Epidermal melanocyte (primary cell): ENCODE measurements at regions not wholly inside any gene's neighbourhood (a gene's known extent, or its start where the extent isn't known, plus 50 kb on each side); places are given as distances from the start of the nearest gene placed in this dataset.
A peak's percentile ranks its signal among the peaks of the same experiment; 100 is the strongest.
"Not testable (repeated sequence)": the region's sequence is repeated elsewhere in the genome, so short reads cannot be mapped to it uniquely, and the experiment has no call there.

Source experiments
- DNase-seq: peaks from one replicate; pipeline ENCODE4 v3.0.0; 2011; ENCODE audit warnings: low spot score; ENCODE audit not compliant: insufficient read length

DNA sequence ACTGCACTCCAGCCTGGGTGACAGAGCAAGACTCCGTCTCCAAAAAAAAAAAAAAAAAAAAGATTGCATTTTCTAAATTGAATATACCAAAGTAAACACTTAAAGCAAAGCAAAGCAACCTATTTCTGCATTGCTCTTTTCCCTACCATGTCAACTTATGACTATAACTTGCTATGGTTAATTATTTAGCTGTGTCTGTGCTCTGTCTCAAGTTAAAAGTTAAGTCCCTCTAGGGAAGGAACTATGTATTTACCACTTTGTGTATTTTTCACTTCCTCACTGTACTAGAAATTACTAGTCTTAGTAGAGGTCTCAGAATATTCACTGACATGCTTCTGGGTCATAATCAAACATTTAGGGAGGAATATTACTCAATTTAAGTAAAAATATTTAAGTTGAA is 711.7 kb upstream of the SOX9 start:
- DNase-seq: no peak

DNA sequence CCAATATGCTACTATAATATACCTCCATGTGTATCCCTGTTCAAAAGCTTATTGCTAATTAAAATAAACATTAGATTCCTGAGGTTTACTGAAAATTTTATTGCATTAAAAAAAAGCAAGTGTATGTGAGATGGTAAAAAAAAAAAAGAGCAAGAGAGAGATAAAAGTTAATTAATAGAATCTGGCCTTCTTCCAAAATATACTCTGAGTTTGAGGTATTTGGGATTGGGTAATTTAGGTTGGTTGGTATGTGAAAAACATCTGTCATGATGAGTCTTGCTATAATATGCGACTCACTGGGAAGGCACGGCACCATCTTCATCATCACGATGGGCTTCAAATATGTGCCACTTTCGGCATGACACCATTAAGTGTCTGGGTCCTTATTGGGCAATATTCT is 711.1 kb upstream of the SOX9 start:
- DNase-seq: no peak

DNA sequence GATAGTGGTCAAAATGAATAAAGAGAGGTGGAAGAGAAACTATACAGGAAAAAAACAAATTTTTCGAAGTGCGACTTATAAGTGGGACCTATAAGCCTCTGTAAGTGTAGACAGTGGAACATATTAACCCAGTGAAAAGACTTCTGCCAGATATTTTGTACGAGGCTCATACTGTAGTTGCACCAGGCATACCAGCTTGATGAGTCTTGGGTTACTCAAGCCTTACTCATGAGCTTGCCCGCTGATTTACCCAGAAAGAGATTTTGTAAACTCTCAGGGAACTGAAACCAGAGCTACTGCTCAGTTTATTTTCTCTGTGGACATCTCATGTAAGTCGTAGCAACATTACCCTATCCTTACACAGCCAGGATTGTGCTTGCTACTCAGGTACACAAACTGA is 708.0 kb upstream of the SOX9 start:
- peak; percentile 49 for DNase-seq

DNA sequence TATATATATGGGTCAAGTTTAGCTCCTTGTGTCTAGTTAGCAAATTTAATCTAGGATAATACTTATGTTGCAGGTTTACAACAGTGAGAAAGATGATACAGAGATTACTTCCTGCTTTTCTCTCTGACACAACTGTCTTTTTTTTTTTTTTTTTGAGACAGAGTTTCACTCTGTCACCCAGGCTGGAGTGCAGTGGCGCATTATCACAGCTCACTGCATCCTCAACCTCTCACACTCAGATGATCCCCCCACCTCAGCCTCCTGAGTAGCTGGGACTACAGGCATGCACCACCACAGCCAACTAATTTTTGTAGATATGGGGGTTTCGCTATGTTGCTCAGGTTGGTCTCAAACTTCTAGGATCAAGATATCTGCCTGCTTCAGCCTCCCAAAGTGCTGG is 706.9 kb upstream of the SOX9 start:
- no peak for DNase-seq

DNA sequence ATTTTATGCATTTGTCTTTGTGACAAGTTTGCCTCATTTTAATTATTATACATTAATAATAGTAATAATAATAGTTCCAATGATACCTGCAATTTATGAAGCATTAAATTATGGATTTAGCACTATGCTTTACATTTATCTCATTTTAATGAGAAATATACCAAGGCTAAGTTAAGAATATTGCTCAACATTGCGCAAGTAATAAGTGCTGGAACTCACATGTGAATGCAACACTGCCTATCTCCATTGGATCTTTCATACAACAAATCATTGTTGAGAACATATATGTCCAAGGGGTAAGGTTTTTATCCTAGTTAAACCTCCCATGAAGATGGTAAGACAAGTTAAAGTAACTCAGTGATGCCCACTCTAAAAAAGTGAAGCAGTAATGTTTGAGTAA is 703.7 kb upstream of the SOX9 start:
- DNase-seq: no peak

DNA sequence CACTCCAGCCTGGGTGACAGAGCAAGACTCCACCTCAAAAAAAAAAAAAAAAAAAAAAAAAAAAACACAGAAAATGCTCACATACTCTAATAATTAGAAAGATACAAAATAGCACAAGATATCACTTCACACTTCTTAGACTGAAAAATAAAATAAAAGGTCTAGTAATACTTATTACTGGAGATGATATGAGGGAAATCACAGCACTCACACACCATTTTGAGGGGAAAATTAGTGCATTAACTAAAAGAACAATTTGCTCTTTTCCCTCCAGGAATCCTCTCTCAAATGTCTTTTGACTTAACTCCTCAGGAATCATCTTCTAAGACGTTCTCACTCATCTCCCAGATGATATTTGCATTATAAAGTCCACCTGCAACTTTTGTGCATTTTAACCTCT is 697.9 kb upstream of the SOX9 start:
- no peak for DNase-seq

DNA sequence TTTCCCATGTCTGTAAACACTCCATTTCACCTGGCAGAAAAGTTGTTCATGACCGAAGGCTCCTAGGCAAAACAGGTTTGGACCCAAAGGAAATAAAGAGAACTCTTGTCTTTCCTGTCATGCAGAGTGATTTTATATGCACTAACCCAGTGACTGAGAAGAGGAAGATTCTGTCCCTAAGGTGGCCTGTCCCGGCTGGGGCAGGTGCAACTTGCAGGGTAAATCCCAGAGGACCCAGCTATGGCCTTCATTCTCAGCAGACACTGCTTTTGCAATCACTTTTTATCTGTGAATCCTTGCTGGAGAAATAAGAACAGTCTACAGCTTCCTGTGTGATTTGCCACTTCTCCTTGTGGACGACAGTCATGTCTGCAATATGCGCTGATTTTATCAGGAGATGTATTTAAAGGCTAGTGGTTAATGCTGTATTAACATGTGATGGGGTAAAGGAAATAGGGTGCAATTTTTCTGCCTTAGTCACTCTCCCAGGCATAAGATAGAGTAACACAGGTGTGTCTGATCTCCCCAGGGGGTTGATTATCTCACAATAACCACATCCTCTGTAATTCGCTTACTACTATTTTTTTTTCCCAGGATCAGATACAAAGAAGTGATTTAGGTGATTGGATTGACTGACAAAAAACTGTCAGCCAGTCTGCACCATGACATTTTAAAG is 696.8 kb upstream of the SOX9 start:
- no peak for DNase-seq

DNA sequence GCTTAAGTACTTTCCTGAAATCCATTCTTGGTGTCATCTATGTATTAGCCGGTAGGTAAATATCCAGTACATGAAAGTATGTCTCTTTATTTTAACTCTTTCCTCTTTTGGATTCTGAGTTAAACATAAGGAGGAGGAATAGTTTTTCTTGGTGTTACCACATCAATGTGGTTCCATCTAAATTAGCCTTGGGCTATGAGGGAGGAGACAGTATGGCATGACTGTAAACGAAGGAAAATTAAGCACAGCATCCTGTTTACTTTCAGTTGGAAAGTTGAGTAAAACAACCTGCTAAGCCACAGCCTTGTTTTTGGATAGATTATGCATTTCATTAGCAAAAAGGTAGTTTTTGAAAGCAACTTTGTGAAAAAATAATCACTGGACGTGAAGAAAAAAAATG is 693.0 kb upstream of the SOX9 start:
- no peak for DNase-seq

DNA sequence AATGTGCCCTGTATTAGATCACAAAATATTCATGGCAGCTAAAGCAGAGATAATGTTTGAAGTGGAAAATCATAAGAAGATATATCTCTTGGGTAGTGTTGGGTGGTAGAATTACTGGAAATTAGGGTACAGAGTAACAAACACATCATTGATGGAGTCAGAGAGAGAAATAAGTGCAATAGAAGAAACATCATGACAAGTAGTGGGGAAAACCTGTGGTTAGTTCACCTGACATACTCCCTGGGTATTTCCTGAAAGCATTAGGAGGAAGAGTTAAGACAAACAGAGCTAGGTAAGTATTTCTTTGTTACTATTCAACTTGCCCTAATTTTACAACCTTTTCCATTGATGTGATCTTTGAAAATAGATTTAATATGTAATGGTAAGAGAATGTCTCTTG is 691.9 kb upstream of the SOX9 start:
- no peak for DNase-seq

DNA sequence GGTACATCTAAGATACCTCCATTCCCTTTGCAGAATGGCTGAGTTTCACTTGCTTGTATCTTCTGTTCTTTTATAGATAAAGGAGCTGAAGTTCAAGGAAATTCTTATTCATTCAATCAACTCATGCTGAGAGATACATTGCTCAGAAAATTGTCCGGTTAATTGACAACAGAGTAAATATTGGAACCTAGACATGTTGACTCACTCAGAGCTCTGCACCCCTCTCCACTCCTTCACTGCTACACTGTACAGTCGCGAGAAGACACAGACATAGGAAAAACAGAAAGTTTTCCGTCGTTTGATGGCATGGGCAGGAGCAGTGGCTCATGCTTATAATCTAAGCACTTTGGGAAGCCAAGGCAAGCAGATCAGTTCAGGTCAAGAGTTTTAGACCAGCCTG is 690.5 kb upstream of the SOX9 start:
- DNase-seq: no peak

DNA sequence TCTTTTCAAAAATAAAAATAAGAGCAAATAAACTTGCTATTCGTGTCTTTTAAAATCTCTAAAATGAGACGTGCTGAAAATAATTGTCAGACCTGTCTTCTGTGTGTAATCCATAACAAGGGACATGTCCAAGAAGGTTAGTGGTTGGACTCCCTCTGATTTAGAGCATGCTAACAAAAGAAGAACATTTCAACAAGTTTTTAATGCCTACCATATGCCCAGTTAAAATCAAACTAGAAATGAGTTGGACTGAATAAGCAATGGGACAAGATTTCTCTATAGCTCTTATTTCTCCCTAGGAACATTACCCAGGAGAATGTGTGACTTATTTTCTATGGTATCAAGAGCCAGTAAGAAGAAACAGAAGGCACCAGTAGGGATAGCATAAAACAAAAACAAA is 689.7 kb upstream of the SOX9 start:
- DNase-seq: no peak

DNA sequence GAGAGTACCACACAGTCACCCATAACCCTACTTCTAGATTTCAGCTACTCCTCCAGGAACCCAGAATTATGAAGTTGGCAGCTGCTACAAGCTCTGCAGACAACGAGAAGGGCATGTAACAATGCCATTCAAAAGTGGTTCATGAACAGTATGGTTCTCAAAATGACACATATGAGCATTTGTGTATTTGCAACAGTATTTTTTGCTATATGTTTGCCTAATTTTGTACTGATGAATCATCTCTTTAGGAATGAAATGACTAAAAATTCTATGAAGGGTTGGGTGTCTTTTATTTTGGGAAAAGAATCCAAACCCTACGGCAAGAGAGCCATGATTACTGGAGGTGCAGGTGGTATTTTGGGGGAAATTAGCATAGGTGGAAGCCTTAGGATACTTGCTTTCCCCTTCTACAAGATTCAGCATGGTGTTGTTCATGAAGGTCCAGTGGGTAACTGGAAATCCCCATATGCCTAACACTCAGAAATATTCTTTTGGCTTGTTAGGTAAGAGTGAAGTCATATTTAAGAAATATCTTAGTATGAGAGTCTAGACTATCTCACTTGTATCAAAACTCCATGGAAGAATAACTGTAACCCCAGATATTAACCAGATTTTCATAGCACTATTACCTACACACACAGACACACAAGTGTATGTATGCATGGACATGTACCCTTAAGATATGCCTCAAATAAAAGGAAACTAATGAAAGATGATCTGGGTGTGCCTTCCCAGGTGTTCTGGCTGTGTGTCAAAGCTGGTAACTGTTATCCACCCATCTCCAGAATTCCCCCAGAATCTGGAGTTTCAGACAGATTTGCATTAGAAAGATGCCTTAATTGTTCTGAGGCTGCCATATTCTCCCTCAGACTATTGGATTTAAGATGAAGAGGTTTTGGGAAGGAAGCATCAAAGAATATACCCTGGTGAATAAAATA is 688.2 kb upstream of the SOX9 start:
- no peak for DNase-seq

DNA sequence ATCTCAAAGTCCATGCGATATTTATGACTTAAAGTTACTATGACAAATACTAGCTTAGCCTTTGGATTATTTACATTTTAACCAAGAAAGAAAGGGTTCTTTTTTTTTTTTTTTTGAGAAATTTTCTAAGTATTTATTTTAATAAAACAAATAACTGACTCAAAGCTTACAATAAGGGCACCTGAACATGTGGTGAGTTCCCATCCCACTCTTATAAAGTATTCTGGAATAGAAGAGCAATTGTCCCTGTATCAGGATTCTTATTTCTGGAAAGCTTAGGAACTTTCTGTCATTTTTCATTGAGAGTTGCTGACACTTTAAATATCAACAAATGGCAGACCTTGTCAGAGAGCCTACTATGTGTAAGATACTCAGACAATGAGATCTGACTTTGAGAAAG is 686.1 kb upstream of the SOX9 start:
- no peak for DNase-seq

DNA sequence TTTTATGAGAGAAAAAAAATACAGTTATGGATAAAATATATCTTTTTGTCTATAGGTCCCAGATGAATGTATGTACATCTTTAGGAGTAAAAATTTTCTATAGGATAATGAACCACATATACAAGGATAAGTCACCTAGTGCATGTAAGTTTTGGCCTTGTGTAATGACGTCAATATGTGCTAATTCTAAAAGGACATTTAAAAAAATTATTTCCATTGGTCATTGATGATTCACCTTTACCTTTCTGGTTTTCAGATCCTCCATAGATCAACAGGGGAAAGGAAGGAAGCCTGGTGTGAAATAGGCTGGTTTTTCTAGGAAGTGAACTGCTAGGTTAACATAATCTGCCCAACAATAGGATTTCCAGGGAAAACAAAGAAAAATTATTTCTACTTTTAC is 684.3 kb upstream of the SOX9 start:
- no peak for DNase-seq

DNA sequence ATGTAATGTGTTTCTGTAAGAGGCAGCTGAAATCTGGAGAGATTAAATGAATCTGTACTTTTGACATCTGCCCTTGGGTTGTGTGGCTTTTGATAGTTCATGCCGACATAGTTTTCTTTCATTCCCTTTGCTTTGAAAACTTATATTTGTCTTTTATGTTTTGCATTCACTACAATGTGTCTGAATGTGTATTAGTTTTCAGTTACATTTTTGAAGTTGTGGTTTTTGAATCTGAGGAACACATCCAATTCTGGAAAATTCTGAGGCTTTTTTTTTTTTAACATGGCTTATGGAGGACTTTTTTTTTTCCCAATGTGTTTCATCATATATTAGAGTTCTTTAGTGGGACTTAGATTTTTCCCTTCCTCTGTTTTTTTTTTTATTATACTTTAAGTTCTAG is 683.7 kb upstream of the SOX9 start:
- DNase-seq: no peak

DNA sequence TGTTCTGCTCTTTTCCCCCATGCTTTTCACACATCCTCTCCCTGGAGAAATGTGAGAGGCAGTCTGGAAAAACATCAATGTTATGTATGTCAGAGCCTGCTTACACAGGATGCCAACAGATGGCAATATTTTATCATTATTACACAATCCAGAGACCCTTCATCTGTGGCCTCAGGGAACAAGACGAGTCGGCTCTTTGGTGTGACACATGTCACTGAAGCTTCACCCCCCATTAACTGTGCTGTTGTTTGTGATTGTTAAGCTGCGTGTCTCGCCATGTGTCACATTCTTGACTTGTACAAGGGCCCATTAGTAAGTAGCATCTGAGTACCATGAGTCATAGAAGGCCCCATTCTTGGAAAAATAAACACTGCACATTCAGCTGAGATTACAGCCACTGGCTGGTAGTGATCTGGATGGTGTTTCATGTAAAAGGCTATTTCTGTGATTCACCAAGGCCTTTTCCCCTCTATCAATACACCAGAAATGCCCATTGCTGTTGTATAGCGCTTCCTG is 682.1 kb upstream of the SOX9 start:
- no peak for DNase-seq

DNA sequence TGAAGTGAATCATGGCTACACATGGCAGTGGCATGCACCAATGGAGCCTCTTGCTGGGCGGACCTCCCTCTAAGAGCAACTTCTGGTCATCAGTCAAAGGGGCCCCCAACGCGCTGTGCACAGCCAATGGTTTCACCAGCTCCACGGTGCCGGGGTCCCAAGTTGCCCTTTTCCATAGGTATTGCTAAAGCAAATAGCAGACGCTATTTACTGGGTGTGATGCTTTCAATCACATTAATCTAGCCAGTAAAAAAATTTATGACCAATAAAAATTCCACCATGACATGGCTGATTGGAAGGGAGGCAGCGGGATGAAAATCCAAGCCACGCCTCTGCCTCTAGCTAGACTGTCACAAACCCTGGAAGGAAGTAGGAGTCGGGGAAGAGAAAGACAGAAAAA is 680.3 kb upstream of the SOX9 start:
- no peak for DNase-seq

DNA sequence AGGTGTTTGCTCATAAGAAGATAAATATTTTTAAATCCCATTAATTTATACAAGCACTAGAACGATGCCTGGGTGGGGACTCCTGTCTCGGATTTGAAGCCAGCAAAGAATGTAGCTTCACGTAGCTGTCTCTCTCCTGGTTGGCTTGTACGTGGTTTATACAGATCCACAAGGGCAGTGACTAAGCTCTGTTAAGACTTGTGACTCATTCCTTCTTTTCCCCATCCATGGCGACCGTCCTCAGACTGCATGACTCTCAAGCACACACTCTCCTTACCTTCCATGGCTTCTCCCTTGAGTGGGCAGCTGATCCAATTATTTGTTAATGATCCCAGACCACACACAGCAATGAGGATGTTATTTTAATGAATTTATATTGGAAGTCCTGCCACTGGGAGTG is 679.7 kb upstream of the SOX9 start:
- DNase-seq: no peak

DNA sequence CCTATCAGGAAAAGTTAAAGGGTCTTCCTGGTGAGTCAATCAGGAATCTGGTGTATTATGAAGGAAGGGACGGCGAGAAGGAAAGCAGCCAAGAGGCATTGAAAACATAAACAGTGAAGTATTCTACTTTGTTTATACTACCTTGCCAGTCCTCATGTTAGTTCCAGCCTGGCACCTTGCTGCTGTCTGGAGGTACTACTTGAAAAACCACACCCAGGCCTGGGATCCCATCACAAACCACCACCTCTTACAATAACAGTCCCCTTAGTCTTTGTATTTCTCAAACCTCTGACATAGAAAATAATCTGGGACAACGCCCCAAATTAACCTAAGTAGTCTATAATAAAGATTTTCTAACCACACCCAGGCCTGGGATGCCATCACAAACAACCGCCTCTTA is 676.7 kb upstream of the SOX9 start:
- DNase-seq: no peak

DNA sequence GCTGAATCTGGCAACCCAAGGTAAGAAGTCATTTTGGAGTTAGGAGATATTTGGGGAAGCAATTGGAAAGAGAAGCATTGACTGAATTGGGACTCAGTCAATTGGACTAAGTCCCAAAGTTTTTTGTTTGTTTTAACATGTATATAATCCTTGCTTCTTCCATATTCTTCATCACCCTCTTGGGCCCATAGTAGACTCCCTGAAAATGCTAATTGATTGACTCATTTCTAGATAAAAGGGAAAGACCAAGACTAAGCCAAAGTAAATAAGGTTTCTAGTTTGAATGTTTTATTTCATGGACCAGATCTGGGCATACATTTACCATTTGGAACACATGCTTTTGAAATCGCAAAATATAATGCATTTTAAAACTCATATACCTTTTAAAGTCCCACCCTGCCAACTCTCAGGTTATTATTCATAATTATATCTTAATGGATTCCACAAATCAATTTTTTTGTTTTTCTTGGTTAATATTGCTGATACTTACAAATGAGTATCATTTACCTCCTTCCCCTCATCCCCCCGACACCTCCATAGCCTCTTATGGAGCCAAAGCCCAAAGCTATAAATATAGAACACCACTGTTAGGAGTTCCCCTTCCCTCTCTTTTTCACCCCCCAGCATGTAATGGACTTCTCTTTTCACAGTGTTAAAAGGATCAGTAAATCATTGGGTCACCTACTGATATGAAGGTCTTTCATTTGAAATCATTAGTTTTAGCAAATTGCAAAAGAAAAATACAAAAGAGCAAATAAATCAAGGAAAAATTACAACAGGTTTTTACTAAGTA is 674.0 kb upstream of the SOX9 start:
- DNase-seq: no peak

DNA sequence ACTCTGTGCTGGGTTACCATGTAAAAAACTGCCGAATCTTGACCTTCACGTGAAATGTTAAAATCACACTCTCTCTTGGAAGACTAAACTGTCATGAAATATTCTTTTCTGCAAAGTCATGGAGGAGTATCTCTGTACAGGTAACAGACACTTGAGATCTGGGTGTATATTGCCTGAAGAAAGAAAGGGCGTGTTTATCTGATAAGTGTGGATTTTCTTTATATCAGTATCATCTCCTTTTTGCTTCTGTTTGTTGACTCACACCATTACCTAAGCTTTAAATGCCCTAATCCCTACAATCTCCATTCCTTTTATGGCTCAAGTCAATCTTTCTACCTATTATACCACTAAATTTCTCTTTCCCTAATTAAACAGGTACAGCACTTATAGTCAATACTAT is 673.2 kb upstream of the SOX9 start:
- no peak for DNase-seq

DNA sequence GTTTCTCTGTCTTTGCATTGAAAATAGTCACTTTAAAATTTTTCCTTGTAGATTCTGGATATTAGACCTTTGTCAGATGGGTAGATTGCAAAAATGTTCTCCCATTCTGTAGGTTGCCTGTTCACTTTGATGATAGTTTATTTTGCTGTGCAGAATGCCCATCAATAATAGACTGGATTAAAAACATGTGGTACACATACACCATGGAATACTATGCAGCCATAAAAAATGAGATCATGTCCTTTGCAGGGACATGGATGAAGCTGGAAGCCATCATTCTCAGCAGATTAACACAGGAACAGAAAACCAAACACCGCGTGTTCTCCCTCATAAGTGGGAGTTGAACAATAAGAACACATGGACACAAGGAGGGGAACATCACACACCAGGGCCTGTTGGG is 670.2 kb upstream of the SOX9 start:
- not testable (repeated sequence) for DNase-seq
